ENCODE measurements at regions not wholly inside any gene's neighbourhood (a gene's known extent, or its start where the extent isn't known, plus 50 kb on each side); places are given as distances from the start of the nearest gene placed in this dataset.

DNA sequence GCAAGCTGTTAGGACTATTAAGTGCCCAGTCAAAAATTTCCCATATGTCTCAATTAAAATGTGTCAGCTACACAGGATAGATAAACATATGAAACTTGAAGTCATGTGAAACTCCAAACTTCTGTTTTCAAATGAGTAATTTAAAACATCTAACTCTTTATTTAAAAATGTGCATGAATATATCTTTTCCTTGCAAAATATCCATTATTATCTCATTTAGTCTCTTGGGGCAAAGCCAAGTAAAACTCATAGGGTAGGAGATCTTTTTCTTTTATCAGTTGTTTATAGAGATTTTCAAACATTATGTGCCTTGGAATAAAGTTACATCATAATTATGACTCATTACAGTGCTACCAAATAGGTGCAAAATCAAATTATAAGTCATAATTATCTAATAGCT lies 2020.1 kb upstream of the PRR20A start:
- no peak for TF ChIP-seq ZNF16 (tag by site-specific recombination; IDR thresholded peaks at IDR 0.05; ENCODE audit: low read depth)
- no peak for TF ChIP-seq ZNF221 (tag by site-specific recombination; IDR thresholded peaks at IDR 0.05; ENCODE audit: borderline replicate concordance)
- TF ChIP-seq CTCF (tag by site-specific recombination; IDR thresholded peaks at IDR 0.05) = no peak
- TF ChIP-seq, protein P1, sequence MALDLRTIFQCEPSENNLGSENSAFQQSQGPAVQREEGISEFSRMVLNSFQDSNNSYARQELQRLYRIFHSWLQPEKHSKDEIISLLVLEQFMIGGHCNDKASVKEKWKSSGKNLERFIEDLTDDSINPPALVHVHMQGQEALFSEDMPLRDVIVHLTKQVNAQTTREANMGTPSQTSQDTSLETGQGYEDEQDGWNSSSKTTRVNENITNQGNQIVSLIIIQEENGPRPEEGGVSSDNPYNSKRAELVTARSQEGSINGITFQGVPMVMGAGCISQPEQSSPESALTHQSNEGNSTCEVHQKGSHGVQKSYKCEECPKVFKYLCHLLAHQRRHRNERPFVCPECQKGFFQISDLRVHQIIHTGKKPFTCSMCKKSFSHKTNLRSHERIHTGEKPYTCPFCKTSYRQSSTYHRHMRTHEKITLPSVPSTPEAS (tag by site-specific recombination; IDR thresholded peaks at IDR 0.05) = no peak
